ENCODE measurements at regions not wholly inside any gene's neighbourhood (a gene's known extent, or its start where the extent isn't known, plus 50 kb on each side); places are given as distances from the start of the nearest gene placed in this dataset.

DNA sequence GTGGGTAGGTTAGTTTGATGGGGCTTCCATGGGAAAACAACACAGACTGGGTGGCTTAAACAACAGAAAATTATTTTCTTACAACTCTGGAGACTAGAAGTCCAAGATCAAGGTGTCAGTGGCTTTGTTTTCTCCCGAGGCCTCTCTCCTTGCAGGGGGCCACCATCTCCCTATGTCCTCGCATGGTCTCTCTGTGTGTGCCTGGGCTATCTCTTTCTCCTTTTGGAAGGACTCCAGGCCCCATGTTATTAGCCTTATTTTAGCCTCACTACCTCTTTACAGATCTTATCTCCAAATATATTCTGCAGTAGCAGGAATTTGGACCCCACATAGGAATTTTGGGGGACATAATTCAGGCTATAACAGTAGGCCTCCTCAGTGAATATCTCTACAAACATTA, 372.7 kb upstream of the FAT3 start:
- TF ChIP-seq, protein P1, sequence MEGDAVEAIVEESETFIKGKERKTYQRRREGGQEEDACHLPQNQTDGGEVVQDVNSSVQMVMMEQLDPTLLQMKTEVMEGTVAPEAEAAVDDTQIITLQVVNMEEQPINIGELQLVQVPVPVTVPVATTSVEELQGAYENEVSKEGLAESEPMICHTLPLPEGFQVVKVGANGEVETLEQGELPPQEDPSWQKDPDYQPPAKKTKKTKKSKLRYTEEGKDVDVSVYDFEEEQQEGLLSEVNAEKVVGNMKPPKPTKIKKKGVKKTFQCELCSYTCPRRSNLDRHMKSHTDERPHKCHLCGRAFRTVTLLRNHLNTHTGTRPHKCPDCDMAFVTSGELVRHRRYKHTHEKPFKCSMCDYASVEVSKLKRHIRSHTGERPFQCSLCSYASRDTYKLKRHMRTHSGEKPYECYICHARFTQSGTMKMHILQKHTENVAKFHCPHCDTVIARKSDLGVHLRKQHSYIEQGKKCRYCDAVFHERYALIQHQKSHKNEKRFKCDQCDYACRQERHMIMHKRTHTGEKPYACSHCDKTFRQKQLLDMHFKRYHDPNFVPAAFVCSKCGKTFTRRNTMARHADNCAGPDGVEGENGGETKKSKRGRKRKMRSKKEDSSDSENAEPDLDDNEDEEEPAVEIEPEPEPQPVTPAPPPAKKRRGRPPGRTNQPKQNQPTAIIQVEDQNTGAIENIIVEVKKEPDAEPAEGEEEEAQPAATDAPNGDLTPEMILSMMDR (IDR thresholded peaks at IDR 0.05 in 4 of 5, conservative IDR thresholded peaks at IDR 0.05 in 1 of 5), result no peak
- TF ChIP-seq POLR2A (IDR thresholded peaks at IDR 0.05), result no peak
